ENCODE measurements at regions not wholly inside any gene's neighbourhood (a gene's known extent, or its start where the extent isn't known, plus 50 kb on each side); places are given as distances from the start of the nearest gene placed in this dataset.

- no peak for DNase-seq
These were observed 227.5 kb upstream of the BRINP1 start for GRCh38 chr9:119596703-119597102.

GRCh38 chr9:119588874-119589744, 219.9 kb upstream of the BRINP1 start:
- DNase-seq: no peak

GRCh38 chr9:119577881-119578280, 208.6 kb upstream of the BRINP1 start:
- no peak for DNase-seq

DNA sequence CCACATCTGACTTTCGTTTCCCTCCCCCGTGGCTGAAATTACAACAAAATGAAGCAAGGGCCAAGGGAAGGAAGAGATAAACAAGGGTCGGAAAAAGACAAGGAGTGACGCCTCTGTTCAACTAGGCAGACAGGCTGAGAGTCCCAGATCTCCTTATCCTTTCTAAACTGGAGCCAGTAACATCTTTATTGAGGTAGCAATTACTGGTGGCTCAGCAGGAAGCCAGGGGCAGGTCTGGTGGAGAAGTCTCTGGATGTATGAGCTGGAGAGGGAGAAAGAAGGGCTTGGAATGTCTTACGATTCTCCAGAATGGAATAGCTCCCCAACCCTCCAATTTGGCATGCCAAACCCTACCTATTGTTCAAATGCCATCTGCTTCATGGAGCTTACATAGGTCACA, 190.8 kb upstream of the BRINP1 start:
- DNase-seq: no peak

DNA sequence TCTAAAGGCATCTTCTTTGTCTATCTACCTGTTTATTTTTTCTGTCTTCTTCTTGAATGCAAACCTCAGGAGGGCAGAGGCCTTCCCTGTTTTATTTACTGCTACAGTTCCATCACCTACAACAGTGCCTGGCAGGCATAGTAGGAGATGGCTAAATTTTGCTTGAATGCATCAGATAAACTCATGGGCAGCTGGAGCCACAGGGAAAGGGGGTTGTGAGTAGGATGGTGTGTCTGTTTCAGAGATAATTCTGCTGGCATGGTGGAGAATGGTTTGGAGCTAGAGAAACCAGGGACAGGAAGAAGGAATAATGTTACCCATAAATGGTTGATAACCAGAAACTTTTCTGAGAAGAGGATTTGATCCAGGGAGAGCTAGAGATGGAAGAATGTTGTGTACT, 189.8 kb upstream of the BRINP1 start:
- DNase-seq: no peak

DNA sequence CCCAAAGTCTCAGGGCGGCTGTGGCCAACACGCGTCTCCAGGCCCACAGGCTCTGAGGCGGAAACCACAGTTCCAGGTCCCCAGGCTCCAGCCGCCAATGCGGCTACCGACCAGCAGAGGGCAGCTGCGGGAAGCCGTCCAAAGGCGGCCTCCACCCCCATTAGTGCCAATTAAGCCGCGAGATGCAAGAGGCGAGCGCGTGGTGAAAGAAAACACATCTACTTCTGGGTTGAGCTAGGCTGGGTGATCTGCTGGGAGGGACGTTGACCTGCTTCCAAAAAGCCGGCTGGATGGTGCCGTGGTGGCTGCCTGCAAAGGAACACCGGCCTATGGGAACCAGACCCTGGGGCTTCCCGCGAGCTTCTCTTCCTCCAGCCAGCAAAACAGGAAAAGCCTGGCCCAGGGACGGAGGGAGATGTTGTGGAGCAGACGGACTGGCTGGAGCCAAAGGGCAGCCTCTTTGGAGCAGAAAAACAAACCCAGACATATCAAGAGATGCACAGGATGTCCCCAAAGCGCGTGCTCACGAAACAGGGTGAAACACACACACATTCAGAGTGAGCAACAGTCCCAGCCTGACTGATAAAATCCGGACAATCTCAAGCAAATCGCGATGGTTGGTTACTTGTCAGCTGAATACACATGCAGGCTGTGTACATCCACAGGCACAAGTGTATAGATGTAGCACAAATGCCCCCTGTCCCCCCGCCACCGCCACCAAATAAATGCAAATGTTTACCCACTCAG, 187.1 kb upstream of the BRINP1 start:
- peak; percentile 16 for DNase-seq

GRCh38 chr9:119544492-119544891, 175.3 kb upstream of the BRINP1 start:
- DNase-seq: no peak

DNA sequence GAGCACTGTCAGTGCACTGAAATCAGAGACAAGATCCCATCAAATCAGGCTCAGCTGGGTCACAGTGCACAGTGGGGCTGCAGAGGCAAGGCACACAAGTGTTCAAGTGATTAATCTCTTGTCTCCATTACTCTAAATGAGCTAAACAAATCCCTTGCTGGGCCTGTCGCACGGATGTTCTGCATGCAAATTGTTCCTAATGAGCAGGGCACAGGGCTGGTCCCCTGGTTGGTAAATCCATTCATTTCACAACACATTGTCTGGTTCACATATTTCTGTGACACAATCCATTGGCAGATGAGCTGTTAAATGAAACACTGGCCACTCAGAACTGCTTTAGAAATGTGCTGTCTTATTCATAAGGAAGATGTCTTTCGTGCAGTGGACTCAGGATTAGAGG, 167.9 kb upstream of the BRINP1 start:
- no peak for DNase-seq

DNA sequence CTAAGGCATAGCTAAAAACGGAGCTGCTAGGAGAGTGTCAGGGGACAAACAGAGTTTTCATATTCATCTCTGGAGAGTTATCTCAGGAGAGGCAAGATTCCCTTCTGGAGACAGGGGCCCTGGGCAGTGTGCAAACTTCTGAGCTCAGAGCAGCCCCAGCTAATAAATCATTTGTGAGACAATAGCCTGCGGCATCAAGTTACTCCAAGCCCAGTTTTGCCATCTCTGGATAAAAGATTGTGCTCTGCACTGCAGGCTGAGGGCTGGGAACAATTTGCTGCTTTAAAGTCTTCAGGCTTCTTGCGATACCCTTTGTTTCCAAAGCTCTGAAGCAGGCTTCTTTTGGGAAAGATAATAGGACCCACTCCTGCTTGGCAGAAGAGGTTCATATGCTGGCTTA, 164.3 kb upstream of the BRINP1 start:
- DNase-seq: no peak

GRCh38 chr9:119526698-119527097, 157.5 kb upstream of the BRINP1 start:
- no peak for DNase-seq

GRCh38 chr9:119523508-119523907, 154.3 kb upstream of the BRINP1 start:
- DNase-seq: no peak

DNA sequence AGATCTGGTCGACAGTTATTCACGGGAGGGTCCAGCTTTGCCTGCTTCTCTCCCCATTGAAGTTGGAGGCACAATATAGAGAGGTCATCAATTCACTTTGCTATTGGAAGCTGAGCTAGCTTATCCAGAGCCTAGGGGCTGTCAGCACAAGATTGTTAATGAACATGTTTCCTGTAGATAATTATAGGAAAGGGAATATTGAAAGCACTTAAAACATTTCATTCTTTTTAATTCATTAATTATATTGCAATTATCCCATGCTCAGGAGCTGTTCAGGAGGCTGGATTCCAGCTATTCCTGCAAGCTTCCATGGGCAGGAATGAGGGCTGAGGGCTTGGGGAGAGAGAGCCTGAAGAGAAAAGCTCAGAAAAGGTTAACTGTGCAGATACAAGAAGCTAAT, 153.1 kb upstream of the BRINP1 start:
- no peak for DNase-seq

DNA sequence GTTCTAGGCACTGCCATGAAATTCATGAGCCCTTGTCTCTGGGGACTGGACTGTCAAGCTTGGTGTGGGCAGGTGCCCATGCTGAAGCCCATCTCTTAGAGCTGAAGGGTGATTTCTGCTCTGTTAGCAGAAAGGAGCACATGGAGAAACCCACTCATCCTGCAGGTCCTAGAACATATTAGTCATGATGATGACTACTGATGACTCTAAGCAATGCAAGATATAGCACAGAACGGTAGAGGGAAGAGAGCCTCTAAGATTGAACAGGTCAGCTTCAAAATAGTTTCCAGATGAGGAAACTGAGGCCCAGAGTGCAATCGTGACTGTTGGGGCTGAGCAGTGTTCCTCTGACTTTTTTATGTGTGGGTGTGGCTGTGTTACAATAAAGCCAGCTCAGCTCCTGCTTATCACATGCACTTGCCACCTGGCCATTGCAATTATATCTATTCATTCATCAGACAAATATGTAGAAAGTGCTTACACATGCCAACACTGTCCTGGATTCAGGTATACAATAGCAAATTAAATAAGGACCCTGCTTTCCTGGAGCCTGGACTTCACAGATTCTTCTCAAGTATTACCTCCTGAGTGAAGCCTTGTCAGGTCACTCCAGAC, 140.2 kb upstream of the BRINP1 start:
- DNase-seq: no peak

GRCh38 chr9:119501374-119501773, 132.1 kb upstream of the BRINP1 start:
- DNase-seq: no peak

DNA sequence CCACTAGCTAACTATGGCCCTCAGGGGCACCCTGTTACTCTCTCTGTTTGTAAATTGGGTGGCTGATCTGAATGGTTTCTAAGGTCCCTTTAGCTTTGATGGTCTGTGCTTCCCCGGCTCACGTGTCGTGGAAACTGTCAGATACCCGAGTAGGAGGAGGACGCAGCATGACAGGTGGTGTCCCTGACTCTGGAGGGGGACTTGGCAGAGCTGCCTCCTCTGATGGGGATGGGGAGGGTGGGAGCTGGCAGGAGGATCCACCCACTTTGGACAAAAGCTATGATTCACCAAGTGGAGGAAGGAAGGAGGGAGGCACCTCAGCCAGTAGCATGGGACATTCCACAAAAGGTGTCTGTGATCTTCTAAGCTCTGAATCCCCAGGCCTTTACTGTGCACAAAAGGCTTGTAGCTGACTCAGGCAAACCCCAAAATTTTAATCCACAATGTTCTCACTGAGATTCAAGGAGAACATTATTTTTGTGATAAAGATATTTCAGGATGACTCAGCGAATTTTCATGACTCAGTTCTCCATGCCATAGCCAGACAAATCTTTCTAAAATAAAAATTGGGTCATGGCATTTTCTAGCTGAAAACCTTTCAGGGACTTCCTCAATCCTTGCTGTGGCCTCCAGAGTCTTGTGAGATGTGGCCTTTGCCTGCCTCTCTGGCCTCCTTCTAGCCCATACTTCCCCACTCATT, 131.0 kb upstream of the BRINP1 start:
- no peak for DNase-seq

- DNase-seq: no peak
These were observed 118.0 kb upstream of the BRINP1 start for GRCh38 chr9:119487118-119487827.

GRCh38 chr9:119483153-119483552, 113.9 kb upstream of the BRINP1 start:
- DNase-seq: no peak

DNA sequence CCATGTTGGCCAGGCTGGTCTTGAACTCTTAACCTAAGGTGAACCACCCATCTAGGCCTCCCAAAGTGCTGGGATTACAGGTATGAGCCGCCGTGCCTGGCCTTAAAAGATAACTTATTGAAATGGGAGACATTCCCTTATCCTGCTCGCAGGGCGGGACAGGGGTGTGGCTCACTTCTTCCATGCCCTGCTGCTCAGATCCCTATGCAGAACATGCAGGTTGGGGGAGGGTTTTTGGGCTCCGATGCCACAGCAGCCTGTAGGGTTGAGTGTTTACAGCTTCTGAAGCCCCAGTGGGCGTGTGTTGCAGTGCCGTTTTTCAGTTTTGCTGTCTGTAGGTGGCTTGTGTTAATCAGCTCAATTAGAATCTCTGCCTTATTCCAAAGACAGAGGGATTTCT, 108.0 kb upstream of the BRINP1 start:
- no peak for DNase-seq

- DNase-seq: no peak
These were observed 88.8 kb upstream of the BRINP1 start for GRCh38 chr9:119458068-119458467.

DNA sequence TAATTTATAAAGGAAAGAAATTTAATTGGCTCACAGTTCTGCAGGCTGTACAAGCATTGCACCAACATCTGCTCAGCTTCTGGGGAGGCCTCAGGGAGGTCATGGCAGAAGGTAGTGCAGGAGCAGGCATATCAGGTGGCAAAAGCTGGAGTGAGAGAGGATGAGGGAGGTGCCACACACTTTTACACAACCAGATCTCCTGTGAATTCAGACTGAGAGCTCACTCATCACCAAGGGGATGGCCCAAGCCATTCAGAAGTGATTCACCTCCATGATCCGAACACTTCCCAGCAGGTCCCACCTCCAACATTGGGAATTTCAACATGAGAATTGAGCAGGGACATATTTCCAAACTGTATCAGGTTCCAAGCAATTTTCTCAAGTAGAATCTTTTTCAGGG, 84.7 kb upstream of the BRINP1 start:
- no peak for DNase-seq

- no peak for DNase-seq
These were observed 84.3 kb upstream of the BRINP1 start for GRCh38 chr9:119453490-119453911.

DNA sequence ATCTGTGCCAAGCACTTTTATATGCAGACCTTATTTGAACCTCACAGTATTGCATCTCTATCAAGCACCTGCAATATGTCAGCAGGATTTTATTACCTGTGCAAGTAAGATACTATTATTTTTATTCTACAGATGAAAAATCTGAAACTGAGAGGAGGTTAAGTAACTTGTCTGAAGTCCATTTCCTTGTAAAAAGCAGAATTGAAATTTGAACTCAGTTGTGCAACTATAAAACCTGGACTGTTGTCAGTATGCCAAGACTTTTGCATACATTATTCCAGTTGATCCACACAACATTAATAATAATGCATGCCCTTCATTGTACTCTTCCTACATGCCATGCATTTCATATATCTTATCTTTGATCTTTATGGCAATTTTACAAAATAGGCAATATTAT, 82.2 kb upstream of the BRINP1 start:
- no peak for DNase-seq

- DNase-seq: no peak
These were observed 73.9 kb upstream of the BRINP1 start for GRCh38 chr9:119443179-119443578.
